ENCODE measurements at regions not wholly inside any gene's neighbourhood (a gene's known extent, or its start where the extent isn't known, plus 50 kb on each side); places are given as distances from the start of the nearest gene placed in this dataset.

DNA sequence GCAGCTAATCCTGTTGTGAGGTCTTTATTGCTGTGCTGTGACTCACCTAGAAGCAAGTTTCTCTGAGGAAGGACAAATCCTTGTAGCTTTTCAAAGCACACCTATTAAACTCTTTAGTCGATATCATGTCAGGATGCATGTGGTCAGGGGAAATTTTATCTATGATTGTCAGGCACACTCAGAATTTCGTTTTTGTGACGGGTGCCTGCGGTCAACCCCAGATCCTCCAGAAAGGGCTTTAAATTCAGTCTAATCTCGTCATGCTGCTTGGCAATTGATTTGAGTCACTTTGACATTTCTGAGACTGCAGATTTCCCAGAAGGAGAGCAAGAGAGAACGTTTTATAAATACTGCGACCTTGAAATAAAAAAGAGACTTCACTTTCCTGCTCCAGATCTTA, 316.9 kb downstream of the FGF9 start (continued):
- TF ChIP-seq, protein P1, sequence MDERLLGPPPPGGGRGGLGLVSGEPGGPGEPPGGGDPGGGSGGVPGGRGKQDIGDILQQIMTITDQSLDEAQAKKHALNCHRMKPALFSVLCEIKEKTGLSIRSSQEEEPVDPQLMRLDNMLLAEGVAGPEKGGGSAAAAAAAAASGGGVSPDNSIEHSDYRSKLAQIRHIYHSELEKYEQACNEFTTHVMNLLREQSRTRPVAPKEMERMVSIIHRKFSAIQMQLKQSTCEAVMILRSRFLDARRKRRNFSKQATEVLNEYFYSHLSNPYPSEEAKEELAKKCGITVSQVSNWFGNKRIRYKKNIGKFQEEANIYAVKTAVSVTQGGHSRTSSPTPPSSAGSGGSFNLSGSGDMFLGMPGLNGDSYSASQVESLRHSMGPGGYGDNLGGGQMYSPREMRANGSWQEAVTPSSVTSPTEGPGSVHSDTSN (CRISPR knock-in tag; IDR thresholded peaks at IDR 0.05; ENCODE audit: low read depth) = no peak
- TF ChIP-seq, protein P1 (tag; conservative IDR thresholded peaks at IDR 0.05; ENCODE audit: low read depth) = peak; percentile 45
- TF ChIP-seq SNIP1 (IDR thresholded peaks at IDR 0.05; ENCODE audit: low read depth) (no peak), FIP1L1 (IDR thresholded peaks at IDR 0.05; ENCODE audit: low read depth, low read length, poor library complexity, severe bottlenecking) (no peak), FUS (optimal IDR thresholded peaks at IDR 0.05; ENCODE audit: low read depth, low read length) (no peak), ZNF76 (CRISPR knock-in tag; IDR thresholded peaks at IDR 0.05; ENCODE audit: borderline replicate concordance) (no peak), SMARCC2 (IDR thresholded peaks at IDR 0.05; ENCODE audit: low read depth) (peak; percentile 61; the same call in 1 of the 2 replicates), HNRNPH1 (optimal IDR thresholded peaks at IDR 0.05; ENCODE audit: low read depth, low read length) (no peak), RBM14 (IDR thresholded peaks at IDR 0.05; ENCODE audit: borderline replicate concordance, insufficient read depth, low read depth, low read length) (no peak), POLR2G (IDR thresholded peaks at IDR 0.05; ENCODE audit: low read depth, low read length) (no peak), RNF2 (IDR thresholded peaks at IDR 0.05) (no peak), MTA3 (IDR thresholded peaks at IDR 0.05; ENCODE audit: borderline replicate concordance) (no peak), NFE2 (IDR thresholded peaks at IDR 0.05; ENCODE audit: low read depth) (no peak)
- TF ChIP-seq, protein P2, sequence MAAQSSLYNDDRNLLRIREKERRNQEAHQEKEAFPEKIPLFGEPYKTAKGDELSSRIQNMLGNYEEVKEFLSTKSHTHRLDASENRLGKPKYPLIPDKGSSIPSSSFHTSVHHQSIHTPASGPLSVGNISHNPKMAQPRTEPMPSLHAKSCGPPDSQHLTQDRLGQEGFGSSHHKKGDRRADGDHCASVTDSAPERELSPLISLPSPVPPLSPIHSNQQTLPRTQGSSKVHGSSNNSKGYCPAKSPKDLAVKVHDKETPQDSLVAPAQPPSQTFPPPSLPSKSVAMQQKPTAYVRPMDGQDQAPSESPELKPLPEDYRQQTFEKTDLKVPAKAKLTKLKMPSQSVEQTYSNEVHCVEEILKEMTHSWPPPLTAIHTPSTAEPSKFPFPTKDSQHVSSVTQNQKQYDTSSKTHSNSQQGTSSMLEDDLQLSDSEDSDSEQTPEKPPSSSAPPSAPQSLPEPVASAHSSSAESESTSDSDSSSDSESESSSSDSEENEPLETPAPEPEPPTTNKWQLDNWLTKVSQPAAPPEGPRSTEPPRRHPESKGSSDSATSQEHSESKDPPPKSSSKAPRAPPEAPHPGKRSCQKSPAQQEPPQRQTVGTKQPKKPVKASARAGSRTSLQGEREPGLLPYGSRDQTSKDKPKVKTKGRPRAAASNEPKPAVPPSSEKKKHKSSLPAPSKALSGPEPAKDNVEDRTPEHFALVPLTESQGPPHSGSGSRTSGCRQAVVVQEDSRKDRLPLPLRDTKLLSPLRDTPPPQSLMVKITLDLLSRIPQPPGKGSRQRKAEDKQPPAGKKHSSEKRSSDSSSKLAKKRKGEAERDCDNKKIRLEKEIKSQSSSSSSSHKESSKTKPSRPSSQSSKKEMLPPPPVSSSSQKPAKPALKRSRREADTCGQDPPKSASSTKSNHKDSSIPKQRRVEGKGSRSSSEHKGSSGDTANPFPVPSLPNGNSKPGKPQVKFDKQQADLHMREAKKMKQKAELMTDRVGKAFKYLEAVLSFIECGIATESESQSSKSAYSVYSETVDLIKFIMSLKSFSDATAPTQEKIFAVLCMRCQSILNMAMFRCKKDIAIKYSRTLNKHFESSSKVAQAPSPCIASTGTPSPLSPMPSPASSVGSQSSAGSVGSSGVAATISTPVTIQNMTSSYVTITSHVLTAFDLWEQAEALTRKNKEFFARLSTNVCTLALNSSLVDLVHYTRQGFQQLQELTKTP (IDR thresholded peaks at IDR 0.05; ENCODE audit: low read depth in 1 of 2, partially characterized antibody in 2 of 2) = no peak
- TF ChIP-seq, protein P3, sequence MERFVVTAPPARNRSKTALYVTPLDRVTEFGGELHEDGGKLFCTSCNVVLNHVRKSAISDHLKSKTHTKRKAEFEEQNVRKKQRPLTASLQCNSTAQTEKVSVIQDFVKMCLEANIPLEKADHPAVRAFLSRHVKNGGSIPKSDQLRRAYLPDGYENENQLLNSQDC (CRISPR knock-in tag; IDR thresholded peaks at IDR 0.05) = no peak
- TF ChIP-seq, protein P4, sequence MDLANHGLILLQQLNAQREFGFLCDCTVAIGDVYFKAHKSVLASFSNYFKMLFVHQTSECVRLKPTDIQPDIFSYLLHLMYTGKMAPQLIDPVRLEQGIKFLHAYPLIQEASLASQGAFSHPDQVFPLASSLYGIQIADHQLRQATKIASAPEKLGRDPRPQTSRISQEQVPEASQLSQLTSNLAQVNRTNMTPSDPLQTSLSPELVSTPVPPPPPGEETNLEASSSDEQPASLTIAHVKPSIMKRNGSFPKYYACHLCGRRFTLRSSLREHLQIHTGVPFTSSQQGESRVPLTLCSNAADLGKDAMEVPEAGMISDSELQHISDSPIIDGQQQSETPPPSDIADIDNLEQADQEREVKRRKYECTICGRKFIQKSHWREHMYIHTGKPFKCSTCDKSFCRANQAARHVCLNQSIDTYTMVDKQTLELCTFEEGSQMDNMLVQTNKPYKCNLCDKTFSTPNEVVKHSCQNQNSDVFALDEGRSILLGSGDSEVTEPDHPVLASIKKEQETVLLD (IDR thresholded peaks at IDR 0.05) = no peak
- TF ChIP-seq, protein P5, sequence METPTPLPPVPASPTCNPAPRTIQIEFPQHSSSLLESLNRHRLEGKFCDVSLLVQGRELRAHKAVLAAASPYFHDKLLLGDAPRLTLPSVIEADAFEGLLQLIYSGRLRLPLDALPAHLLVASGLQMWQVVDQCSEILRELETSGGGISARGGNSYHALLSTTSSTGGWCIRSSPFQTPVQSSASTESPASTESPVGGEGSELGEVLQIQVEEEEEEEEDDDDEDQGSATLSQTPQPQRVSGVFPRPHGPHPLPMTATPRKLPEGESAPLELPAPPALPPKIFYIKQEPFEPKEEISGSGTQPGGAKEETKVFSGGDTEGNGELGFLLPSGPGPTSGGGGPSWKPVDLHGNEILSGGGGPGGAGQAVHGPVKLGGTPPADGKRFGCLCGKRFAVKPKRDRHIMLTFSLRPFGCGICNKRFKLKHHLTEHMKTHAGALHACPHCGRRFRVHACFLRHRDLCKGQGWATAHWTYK (CRISPR knock-in tag; IDR thresholded peaks at IDR 0.05) = no peak
- TF ChIP-seq, protein P6, sequence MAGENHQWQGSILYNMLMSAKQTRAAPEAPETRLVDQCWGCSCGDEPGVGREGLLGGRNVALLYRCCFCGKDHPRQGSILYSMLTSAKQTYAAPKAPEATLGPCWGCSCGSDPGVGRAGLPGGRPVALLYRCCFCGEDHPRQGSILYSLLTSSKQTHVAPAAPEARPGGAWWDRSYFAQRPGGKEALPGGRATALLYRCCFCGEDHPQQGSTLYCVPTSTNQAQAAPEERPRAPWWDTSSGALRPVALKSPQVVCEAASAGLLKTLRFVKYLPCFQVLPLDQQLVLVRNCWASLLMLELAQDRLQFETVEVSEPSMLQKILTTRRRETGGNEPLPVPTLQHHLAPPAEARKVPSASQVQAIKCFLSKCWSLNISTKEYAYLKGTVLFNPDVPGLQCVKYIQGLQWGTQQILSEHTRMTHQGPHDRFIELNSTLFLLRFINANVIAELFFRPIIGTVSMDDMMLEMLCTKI (IDR thresholded peaks at IDR 0.05; ENCODE audit: partially characterized antibody) = no peak
